ENCODE measurements at regions not wholly inside any gene's neighbourhood (a gene's known extent, or its start where the extent isn't known, plus 50 kb on each side); places are given as distances from the start of the nearest gene placed in this dataset.
A peak's percentile ranks its signal among the peaks of the same experiment; 100 is the strongest.

DNA sequence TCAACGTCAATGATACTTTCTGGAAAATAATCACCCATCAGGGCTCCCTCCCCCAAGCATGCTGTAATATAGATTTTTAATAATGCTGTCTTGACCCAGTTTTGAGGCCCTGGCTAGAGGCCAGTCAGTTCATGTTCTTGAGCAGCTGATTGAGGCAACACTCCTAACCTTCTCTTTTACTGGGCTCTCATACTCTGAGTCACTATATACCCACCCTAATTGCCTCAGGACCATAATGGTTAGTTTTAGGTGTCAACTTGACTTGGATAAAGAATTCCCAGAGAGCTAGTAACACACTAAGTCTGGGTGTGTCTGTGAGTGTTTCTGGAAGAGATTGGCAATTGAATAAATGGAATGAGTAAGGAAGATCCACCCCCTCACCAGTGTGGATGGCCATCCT, 527.0 kb upstream of the ATP2B1 start:
- TF ChIP-seq CTCF (IDR thresholded peaks at IDR 0.05; ENCODE audit: low read length, missing control alignments) = no peak
- DNase-seq (ENCODE audit: low read depth) = peak; percentile 21

DNA sequence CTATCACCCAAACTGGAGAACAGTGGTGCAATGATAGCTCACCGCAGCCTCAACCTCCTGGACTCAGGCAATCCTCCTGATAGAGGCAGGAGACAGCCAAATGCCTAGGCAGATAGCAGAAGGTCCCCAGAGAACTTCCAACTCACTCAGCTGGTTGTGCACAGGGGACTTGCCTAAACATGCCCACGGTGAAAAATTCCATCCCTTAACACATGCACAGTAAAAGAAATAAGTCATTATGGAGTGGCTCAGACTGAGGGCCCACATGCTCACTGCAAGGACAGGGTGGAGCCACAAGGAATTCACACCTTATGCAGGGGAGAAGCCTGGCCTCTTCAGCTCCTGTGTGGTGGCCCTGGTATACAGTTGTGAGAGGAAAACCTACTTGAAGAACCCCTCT, 525.8 kb upstream of the ATP2B1 start:
- no peak for TF ChIP-seq CTCF (IDR thresholded peaks at IDR 0.05; ENCODE audit: low read length, missing control alignments)
- DNase-seq (ENCODE audit: low read depth) = peak; percentile 20
- no peak overlapping the region for H3K4me3 ChIP-seq (replicated peaks; ENCODE audit: low read depth, low read length)

More for the DNA sequence above, 527.0 kb upstream of the ATP2B1 start:
- H3K4me3 ChIP-seq (replicated peaks; ENCODE audit: low read depth, low read length) = no peak overlapping the region

DNA sequence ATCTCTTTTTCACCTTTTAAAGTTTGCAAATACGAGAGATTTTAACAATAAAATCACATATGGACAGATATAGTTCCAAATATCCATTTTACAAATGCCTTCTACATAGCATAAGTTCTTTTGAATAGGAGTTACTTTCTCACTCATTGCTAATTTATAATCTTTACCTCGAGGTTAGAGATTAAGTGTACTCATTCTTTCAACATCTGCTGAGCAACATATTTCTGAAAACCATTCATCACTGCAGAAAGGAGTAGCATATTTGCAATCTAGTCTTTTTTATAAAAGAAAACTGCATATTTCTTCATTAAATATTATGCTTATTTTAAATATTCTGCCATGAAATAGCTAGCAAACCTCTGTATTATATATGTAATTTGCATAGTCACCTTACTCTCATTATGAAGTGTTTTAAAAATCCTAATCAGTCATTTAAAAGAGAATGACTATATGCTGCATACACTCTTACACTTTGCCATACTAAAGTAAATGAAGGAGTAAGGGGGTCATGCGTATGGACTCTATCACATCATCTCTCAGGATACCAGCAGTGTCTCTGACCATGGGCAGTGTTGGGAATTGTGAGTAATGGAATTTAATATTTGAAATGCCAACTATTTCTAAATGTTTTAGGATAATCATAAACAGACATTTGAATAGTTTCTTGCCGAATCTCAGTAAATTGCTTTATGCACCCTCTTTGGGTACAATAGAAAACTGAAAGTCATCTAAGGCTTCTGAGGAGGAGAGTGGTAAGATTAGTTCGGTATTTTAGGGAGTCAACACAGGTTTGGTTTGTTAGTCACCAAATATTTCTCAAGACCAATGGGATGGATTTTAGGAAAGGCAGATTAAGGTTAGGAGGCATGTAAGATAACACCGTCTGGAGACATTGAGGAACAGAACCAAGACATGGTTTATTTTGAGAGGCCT, 524.8 kb upstream of the ATP2B1 start:
- peak; percentile 31 for DNase-seq (ENCODE audit: low read depth)
- no peak for TF ChIP-seq CTCF (IDR thresholded peaks at IDR 0.05; ENCODE audit: low read length, missing control alignments)
- no peak overlapping the region for H3K4me3 ChIP-seq (replicated peaks; ENCODE audit: low read depth, low read length)

DNA sequence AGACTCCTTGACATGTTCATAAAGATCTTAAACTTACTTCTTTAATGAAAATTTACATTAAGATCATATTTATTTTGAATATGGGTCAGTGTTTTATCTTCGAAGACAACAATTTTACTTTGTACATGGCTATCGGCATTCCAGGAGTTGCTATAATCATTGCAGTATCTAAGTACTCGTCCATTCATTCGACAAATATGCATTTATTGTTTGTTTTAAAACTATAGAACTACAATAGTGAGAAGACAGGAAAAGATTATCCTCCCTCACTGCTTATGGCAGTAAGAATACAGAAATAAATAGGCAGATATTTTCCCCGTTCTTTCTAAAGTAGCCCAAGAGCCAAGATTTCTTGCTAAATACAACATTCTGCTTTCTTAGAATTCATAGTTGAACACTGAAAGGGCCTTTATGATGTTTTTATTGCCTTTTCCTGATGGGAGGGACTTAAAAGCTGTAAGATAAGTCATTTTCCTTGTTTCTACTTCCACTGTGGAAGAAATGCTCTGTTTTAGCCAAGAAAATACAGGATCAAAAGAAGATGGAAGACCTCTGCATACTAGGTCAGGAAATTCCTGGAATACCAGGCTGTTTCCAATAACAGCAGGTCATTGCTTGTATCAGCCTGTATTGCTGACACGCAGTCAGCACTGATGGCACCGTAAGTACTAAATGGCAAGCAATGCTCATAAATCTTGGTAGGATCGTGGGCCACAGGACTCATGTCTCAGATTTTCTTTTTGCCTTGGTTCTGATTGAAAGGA, 521.0 kb upstream of the ATP2B1 start:
- no peak for TF ChIP-seq CTCF (IDR thresholded peaks at IDR 0.05; ENCODE audit: low read length, missing control alignments)
- no peak overlapping the region for H3K4me3 ChIP-seq (replicated peaks; ENCODE audit: low read depth, low read length)

GRCh38 chr12:90226211-90226610, 517.6 kb upstream of the ATP2B1 start:
- TF ChIP-seq CTCF (IDR thresholded peaks at IDR 0.05; ENCODE audit: low read length, missing control alignments) = no peak
- no peak overlapping the region for H3K4me3 ChIP-seq (replicated peaks; ENCODE audit: low read depth, low read length)
- DNase-seq (ENCODE audit: low read depth) = no peak

More for the DNA sequence above, 521.0 kb upstream of the ATP2B1 start:
- peak; percentile 26 for DNase-seq (ENCODE audit: low read depth)

DNA sequence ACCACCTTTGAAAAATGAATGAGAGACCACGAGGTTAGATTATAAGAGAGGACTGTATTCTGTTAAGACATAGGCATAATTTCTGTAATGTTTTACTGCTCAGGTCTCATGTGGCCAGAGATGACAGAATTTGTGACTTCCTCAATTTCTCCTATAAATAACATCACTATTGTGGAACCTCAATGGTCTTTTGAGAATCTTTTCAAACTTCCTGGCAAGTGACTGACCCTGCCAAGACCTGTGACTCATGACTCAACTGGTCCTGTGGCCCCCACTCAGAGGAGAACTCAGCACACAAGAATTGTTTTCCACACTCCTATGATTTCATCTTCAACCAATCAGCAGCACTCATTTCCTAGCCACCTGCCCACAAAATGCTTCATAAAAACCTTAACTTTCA, 508.2 kb upstream of the ATP2B1 start:
- no peak for TF ChIP-seq CTCF (IDR thresholded peaks at IDR 0.05; ENCODE audit: low read length, missing control alignments)
- DNase-seq (ENCODE audit: low read depth) = peak; percentile 37
- no peak overlapping the region for H3K4me3 ChIP-seq (replicated peaks; ENCODE audit: low read depth, low read length)
